Effector memory CD8-positive, alpha-beta T cell (primary cell): ENCODE measurements at regions not wholly inside any gene's neighbourhood (a gene's known extent, or its start where the extent isn't known, plus 50 kb on each side); places are given as distances from the start of the nearest gene placed in this dataset.
A peak's percentile ranks its signal among the peaks of the same experiment; 100 is the strongest.
"Not testable (repeated sequence)": the region's sequence is repeated elsewhere in the genome, so short reads cannot be mapped to it uniquely, and the experiment has no call there.

Experiments used
- ATAC-seq: fragments of 150-1000 bp; cut with Tn5 transposase; replicated peaks from 2 replicates; pipeline ENCODE4 v1.10.0; 2021; ENCODE audit warnings: mild to moderate bottlenecking, moderate library complexity
- DNase-seq, 3 experiments: peaks; one replicate each; pipeline ENCODE4 v3.0.0; 2021
- H3K27ac Mint-ChIP-seq, 2 donors: one replicate each; pipeline ENCODE4 v1.8.0; 2022; ENCODE audit warnings: mild to moderate bottlenecking in 2 of 2, mixed read lengths in 2 of 2, moderate library complexity in 2 of 2
- H3K27me3 Mint-ChIP-seq, 2 donors: one replicate each; pipeline ENCODE4 v1.8.0; 2022; ENCODE audit warnings: mixed read lengths in 2 of 2
- H3K36me3 Mint-ChIP-seq: one replicate; pipeline ENCODE4 v1.8.0; 2022; ENCODE audit warnings: mild to moderate bottlenecking, moderate library complexity, mixed read lengths; ENCODE audit not compliant: insufficient read depth
- H3K4me1 Mint-ChIP-seq, 2 donors: one replicate each; pipeline ENCODE4 v1.8.0; 2022; ENCODE audit warnings: low read depth in 2 of 2, mixed read lengths in 2 of 2
- H3K4me3 Mint-ChIP-seq, 2 donors: one replicate each; pipeline ENCODE4 v1.8.0; 2022; ENCODE audit warnings: mild to moderate bottlenecking in 2 of 2, mixed read lengths in 2 of 2, moderate library complexity in 2 of 2
- H3K9me3 Mint-ChIP-seq, 2 donors: one replicate each; pipeline ENCODE4 v1.8.0; 2022; ENCODE audit warnings: mixed read lengths in 2 of 2

DNA sequence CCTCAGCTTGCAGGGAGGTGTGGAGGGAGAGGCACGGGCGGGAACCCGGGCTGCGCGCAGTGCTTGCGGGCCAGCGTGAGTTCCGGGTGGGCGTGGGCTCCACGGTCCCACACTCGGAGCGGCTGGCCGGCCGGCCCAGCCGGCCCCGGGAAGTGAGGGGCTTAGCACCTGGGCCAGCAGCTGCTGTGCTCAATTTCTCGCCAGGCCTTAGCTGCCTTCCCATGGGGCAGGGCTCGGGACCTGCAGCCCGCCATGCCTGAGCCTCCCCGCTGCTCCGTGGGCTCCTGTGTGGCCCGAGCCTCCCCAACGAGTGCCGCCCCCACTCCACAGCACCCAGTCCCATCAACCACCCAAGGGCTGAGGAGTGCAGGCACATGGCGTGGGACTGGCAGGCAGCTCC is 83.0 kb upstream of the CDCA7L start:
- H3K9me3 Mint-ChIP-seq, H3K4me1 Mint-ChIP-seq, DNase-seq, H3K27ac Mint-ChIP-seq, H3K4me3 Mint-ChIP-seq, H3K36me3 Mint-ChIP-seq, ATAC-seq: not testable (repeated sequence)
- H3K27me3 Mint-ChIP-seq: peaks cover 13 to 26% of the 10 kb centered on the region in 2 donors

GRCh38 chr7:22027475-22027874 is 81.8 kb upstream of the CDCA7L start:
- Mint-ChIP-seq H3K27me3 (peaks cover 13 to 26% of the 10 kb centered on the region in 2 donors), H3K9me3 (no peaks in the 10 kb centered on the region), H3K27ac (no peak overlapping the region), H3K4me1 (no peaks in the 10 kb centered on the region), H3K36me3 (no peaks in the 10 kb centered on the region), H3K4me3 (no peak overlapping the region)
- no peak for DNase-seq
- no peak for ATAC-seq

GRCh38 chr7:22025983-22026382 is 80.3 kb upstream of the CDCA7L start:
- H3K4me1 Mint-ChIP-seq: no peaks in the 10 kb centered on the region
- H3K36me3 Mint-ChIP-seq: no peaks in the 10 kb centered on the region
- ATAC-seq (no peak), DNase-seq (no peak)
- H3K9me3 Mint-ChIP-seq: no peaks in the 10 kb centered on the region
- H3K27me3 Mint-ChIP-seq: peaks cover 13 to 26% of the 10 kb centered on the region in 2 donors
- H3K27ac Mint-ChIP-seq: no peak overlapping the region
- no peak overlapping the region for H3K4me3 Mint-ChIP-seq

DNA sequence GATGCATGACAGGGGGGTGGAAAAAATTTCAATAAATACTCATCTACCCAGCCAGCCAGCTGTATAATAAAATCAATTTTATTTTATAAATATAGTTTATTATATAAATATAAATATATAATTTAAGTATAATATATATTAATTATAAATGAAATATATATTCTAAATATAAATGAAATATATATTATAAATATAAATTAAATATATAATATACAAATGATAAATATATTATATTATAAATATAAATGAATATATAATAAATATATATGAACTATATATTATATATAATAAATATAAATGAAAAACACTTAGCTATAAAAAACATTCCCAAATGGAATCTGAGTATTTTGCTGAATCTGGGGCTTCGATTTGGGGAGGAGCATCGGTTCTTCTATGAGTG is 79.4 kb upstream of the CDCA7L start:
- Mint-ChIP-seq H3K4me3 (no peak overlapping the region), H3K36me3 (no peaks in the 10 kb centered on the region), H3K4me1 (no peaks in the 10 kb centered on the region), H3K27ac (no peak overlapping the region), H3K9me3 (no peaks in the 10 kb centered on the region), H3K27me3 (peaks cover 13 to 26% of the 10 kb centered on the region in 2 donors)
- DNase-seq (no peak), ATAC-seq (no peak)

GRCh38 chr7:22019931-22020330 is 74.2 kb upstream of the CDCA7L start:
- no peak for DNase-seq
- H3K4me3 Mint-ChIP-seq: no peak overlapping the region
- no peaks in the 10 kb centered on the region for H3K9me3 Mint-ChIP-seq
- H3K36me3 Mint-ChIP-seq: no peaks in the 10 kb centered on the region
- H3K27ac Mint-ChIP-seq: no peak overlapping the region
- no peak for ATAC-seq
- H3K27me3 Mint-ChIP-seq: peaks cover 26 to 34% of the 10 kb centered on the region in 2 donors
- H3K4me1 Mint-ChIP-seq: no peaks in the 10 kb centered on the region

DNA sequence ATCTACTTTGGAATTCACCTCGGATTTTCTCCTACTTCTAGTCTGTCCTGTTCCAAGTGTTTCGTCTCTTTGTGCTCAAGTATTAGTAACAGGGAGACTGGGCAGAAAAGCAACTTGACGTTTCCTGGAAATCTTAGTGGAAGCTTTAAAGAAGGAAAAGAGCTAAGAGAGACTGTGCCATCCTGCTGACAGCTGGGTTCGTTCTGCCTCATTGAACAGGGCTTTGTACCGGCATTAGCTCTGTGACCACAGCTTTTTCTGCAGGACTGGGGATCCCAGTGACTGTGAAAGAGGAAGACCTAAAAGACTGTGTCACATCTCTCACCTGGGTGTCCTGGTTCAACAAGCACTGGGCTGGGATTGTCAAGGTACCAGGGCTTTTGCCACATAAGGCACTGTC is 70.8 kb upstream of the CDCA7L start:
- no peak for ATAC-seq
- Mint-ChIP-seq H3K9me3 (no peaks in the 10 kb centered on the region), H3K4me1 (no peaks in the 10 kb centered on the region), H3K27ac (no peak overlapping the region), H3K27me3 (peaks cover 37 to 45% of the 10 kb centered on the region in 2 donors), H3K36me3 (no peaks in the 10 kb centered on the region), H3K4me3 (no peak overlapping the region)
- DNase-seq: no peak

- Mint-ChIP-seq H3K27ac (no peak overlapping the region), H3K4me1 (no peaks in the 10 kb centered on the region), H3K27me3 (peaks cover 49 to 54% of the 10 kb centered on the region in 2 donors), H3K4me3 (no peak overlapping the region), H3K9me3 (no peaks in the 10 kb centered on the region), H3K36me3 (no peaks in the 10 kb centered on the region)
- no peak for DNase-seq
- no peak for ATAC-seq
Observed at GRCh38 chr7:22013711-22014110, 68.0 kb upstream of the CDCA7L start.

DNA sequence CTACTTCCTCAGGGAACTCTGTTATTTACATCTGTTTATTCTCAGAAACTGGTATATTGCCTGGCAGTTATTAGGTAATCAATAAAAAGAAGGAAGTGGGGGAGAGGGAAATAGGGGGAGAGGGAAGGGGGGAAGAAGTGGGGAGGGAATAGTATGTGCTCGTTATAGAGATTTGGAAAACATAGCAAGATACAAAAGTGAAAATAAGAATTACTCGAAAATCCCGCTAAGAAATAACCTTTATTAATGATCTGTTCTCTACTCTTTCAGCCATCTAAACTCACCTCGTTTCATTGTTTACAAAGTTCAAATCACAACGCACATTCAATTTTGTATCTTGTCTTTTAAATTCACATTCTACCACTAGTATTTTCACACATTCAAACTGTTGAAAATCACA is 63.0 kb upstream of the CDCA7L start:
- Mint-ChIP-seq H3K4me1 (no peaks in the 10 kb centered on the region), H3K9me3 (no peaks in the 10 kb centered on the region), H3K27me3 (peaks cover 30 to 47% of the 10 kb centered on the region in 2 donors), H3K4me3 (no peak overlapping the region), H3K27ac (no peak overlapping the region), H3K36me3 (no peaks in the 10 kb centered on the region)
- DNase-seq (no peak), ATAC-seq (no peak)

DNA sequence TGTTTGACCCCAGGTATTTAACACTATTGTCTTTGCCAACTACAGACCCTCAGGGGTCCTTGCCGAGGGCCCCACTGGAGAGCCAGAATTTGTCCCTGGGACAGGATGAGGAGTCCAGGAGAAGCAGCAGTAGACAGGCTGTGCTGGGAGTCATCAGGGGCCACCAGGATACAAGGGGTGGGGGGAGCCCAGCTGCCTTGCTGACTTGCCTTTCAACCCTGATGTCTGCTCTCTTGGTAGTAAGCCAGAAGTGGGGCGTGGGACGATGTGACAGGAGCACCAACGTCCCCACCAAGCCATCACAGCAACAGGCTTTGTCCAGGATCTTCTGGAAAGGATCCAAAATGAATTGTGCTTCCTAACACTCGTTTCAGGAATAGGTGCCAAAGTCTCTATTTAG is 62.4 kb upstream of the CDCA7L start:
- Mint-ChIP-seq H3K27ac (no peak overlapping the region), H3K9me3 (no peaks in the 10 kb centered on the region), H3K27me3 (peaks cover 27 to 43% of the 10 kb centered on the region in 2 donors), H3K36me3 (no peaks in the 10 kb centered on the region), H3K4me3 (no peak overlapping the region), H3K4me1 (no peaks in the 10 kb centered on the region)
- no peak for ATAC-seq
- DNase-seq: no peak

- ATAC-seq: no peak
- Mint-ChIP-seq H3K27me3 (peaks cover 25 to 41% of the 10 kb centered on the region in 2 donors), H3K9me3 (no peaks in the 10 kb centered on the region), H3K36me3 (no peaks in the 10 kb centered on the region), H3K4me1 (peaks cover 0 to 2% of the 10 kb centered on the region in 2 donors), H3K4me3 (no peak overlapping the region), H3K27ac (no peak overlapping the region)
- no peak for DNase-seq
Observed at GRCh38 chr7:22005151-22005550, 59.5 kb upstream of the CDCA7L start.

DNA sequence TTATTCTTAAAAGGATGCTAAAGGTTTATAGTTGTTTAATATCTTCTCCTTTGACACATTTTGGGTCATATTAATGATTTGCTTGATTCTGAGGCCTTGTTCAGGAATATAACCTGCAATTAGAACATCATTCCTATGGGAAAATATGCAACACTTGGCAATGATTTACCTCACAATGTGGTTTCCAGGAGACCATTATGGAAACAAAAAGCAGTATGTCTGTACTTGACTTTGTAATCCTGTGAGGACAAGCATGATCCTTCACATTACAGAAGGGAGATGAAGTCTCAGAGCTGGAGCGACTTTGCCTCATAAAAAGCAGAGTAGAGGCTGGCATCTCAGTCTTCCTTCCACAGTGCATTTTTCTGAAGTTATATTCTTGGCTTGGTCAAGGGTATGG is 57.0 kb upstream of the CDCA7L start:
- no peak for ATAC-seq
- DNase-seq: no peak
- peaks cover 0 to 2% of the 10 kb centered on the region in 2 donors for H3K4me1 Mint-ChIP-seq
- H3K27me3 Mint-ChIP-seq: peaks cover 32% of the 10 kb centered on the region in 2 donors
- no peak overlapping the region for H3K27ac Mint-ChIP-seq
- no peaks in the 10 kb centered on the region for H3K9me3 Mint-ChIP-seq
- no peaks in the 10 kb centered on the region for H3K36me3 Mint-ChIP-seq
- no peak overlapping the region for H3K4me3 Mint-ChIP-seq

GRCh38 chr7:22001345-22002004 is 55.8 kb upstream of the CDCA7L start:
- ATAC-seq (peak; percentile 69), DNase-seq (peak; percentile 29 to 48 (median 36))
- no peak overlapping the region for H3K27ac Mint-ChIP-seq
- H3K36me3 Mint-ChIP-seq: no peaks in the 10 kb centered on the region
- H3K4me1 Mint-ChIP-seq: peaks cover 0 to 2% of the 10 kb centered on the region in 2 donors
- peaks cover 26 to 36% of the 10 kb centered on the region in 2 donors for H3K27me3 Mint-ChIP-seq
- no peaks in the 10 kb centered on the region for H3K9me3 Mint-ChIP-seq
- H3K4me3 Mint-ChIP-seq: no peak overlapping the region

GRCh38 chr7:21999896-22000295 is 54.2 kb upstream of the CDCA7L start:
- no peaks in the 10 kb centered on the region for H3K36me3 Mint-ChIP-seq
- no peak overlapping the region for H3K4me3 Mint-ChIP-seq

DNA sequence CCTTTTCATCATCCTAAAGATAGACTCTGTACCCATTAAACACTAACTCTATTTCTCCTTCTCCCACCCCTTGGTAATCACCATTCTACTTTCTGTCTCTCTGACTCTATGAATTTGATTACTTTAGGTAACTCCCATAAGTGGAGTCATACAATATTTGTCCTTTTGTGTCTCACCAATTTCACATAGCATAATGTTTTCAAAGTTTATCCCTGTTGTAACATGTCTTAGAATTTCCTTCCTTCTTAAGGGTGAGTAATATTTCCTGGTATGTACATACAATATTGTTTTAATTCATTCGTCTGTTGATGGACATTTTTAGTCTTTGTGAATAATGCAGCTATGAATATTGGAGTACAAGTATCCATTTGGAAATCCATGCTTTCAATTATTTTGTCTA is 50.9 kb upstream of the CDCA7L start:
- Mint-ChIP-seq H3K36me3 (no peaks in the 10 kb centered on the region), H3K4me3 (no peak overlapping the region), H3K27me3 (peaks cover 34 to 39% of the 10 kb centered on the region in 2 donors), H3K4me1 (peaks cover 0 to 2% of the 10 kb centered on the region in 2 donors), H3K9me3 (no peaks in the 10 kb centered on the region), H3K27ac (no peak overlapping the region)
- no peak for DNase-seq
- ATAC-seq: no peak

More at GRCh38 chr7:21999896-22000295, 54.2 kb upstream of the CDCA7L start:
- Mint-ChIP-seq H3K4me1 (peaks cover 0 to 2% of the 10 kb centered on the region in 2 donors), H3K27me3 (peaks cover 23 to 32% of the 10 kb centered on the region in 2 donors), H3K9me3 (no peaks in the 10 kb centered on the region), H3K27ac (no peak overlapping the region)
- ATAC-seq: no peak
- DNase-seq: no peak
